Neural progenitor cell (in vitro differentiated cells): ENCODE measurements at regions not wholly inside any gene's neighbourhood (a gene's known extent, or its start where the extent isn't known, plus 50 kb on each side); places are given as distances from the start of the nearest gene placed in this dataset.

Experiments
- CTCF ChIP-seq: fragments of 200-600 bp; sonication (generic); IDR thresholded peaks from 2 replicates; pipeline ENCODE4 v1.5.1; 2017; ENCODE audit warnings: antibody characterized with exemption, mild to moderate bottlenecking
- EZH2 ChIP-seq: fragments of 200-600 bp; sonication (generic); IDR thresholded peaks from 2 replicates; pipeline ENCODE4 v1.6.1; 2017; ENCODE audit warnings: antibody characterized with exemption, mild to moderate bottlenecking, moderate library complexity

GRCh38 chr3:137294839-137295238 is 337.1 kb downstream of the IL20RB start:
- TF ChIP-seq EZH2: no peak
- TF ChIP-seq CTCF: no peak
